ENCODE measurements at regions not wholly inside any gene's neighbourhood (a gene's known extent, or its start where the extent isn't known, plus 50 kb on each side); places are given as distances from the start of the nearest gene placed in this dataset.

GRCh38 chr4:127139788-127140286, 492.9 kb upstream of the INTU start:
- intact Hi-C loops (cut with DNase I), result no loop called here

GRCh38 chr4:127140306-127140705, 492.5 kb upstream of the INTU start:
- intact Hi-C loops (cut with DNase I), result no loop called here
- no peak for DNase-seq

More at GRCh38 chr4:127139788-127140286, 492.9 kb upstream of the INTU start:
- DNase-seq, result no peak

GRCh38 chr4:127141856-127142255, 490.9 kb upstream of the INTU start:
- intact Hi-C loops (cut with DNase I), result no loop called here
- no peak for DNase-seq

GRCh38 chr4:127143460-127144195, 489.1 kb upstream of the INTU start:
- no peak for DNase-seq
- intact Hi-C loops (cut with DNase I), result no loop called here

DNA sequence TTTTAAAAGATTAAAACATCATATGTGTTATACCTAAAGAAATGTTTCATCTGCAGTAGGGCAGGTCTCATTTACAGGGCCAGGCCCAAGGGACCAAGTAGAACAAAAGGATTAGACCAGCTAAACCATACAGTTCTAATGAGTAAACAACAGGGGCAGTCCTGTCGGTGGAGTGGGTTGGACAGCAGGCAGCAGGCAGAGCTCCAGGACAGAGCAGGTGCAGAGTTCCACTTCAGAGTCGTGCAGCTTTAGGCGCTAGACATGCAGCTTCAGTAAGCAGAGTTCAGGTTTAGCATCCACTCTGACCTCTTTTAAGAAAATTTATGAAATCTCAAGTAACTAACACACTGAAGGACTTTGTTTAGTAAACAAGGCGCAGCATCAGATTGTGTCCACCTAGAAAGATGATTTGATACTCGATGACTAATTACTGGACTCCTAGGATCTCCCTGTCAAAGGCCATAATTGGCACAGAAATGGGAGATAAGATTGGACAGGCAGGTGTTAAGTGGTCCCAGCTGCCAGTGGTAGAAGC, 487.7 kb upstream of the INTU start:
- intact Hi-C loops (cut with DNase I), result no loop called here
- no peak for DNase-seq

DNA sequence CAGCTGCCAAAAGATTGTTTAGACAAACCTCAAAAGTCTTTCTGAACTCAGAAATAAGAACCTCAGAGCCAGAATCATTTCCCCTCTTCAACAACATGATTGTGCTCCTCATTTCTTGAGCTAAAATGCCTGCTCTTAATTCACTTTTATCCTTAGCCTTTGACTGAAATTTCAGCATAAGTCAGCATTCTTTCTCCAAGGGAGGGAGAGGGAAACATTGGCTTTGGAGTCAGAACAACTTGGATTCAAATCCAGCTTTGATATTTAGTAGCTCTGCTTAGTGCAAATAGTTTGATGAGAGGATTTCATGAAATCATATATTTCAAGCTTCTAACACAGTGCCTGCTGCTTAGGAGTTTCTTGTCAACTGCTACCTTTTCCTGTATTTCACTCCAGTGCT, 484.6 kb upstream of the INTU start:
- intact Hi-C loops (cut with DNase I), result no loop called here
- DNase-seq, result no peak

DNA sequence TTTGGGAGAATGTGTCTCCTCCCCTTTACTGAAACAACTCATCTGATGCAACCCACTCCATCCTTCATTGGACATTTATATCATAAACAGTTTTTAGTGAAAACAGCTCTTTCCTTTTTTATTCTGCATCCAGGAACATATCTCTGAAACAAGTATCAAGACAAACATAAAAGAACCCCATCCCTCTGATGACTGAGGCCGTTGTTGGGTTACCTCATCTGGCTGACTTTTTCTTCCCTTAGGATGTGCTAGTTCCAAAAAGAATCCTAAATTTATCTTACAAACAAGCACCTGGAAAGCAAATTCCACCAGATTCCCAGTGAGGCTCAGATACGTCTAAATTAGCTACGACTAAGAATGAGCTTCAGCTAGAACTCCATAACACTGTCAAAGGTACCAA, 483.7 kb upstream of the INTU start:
- no peak for DNase-seq
- intact Hi-C loops (cut with DNase I), result no loop called here

- DNase-seq, result no peak
- intact Hi-C loops (cut with DNase I), result no loop called here
Measured at GRCh38 chr4:127151941-127152340, 480.8 kb upstream of the INTU start.

DNA sequence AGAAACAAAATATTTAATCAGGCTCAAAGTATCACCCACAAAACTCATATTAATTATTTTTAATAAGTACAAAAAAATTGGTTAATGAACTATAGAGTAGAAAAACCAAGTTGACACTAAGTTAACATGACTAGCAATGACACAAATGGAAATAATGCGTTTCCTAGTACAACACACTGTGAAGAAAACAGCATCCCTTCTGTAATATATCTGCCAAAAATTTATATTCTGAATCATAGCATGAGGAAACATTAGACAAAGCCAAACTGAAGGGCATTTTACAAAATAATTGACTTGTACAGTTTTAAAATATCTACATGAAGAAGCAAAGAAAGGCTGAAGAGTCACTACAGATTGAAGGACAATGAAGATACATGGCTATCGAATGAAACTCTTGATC, 477.6 kb upstream of the INTU start:
- DNase-seq, result no peak
- intact Hi-C loops (cut with DNase I), result no loop called here

DNA sequence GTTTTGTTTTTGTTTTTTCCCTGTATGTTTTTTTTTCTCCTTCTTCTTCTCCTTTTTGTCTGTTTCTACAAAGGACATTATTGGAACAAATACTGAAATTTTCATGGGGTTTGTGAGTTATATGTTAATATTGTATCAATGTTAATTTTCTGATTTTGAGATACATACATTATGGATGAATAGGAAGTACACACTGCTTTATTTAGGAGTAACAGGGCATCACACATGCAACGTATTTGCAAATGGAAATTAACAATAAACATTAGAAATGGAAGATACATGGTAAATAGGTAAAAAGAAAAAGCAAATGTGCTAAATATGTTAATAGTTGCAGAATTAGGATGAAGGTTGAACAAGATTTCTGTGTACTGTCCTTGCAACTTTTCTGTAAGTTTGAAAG, 477.2 kb upstream of the INTU start:
- DNase-seq, result no peak
- intact Hi-C loops (cut with DNase I), result no loop called here

GRCh38 chr4:127162741-127163140, 470.0 kb upstream of the INTU start:
- DNase-seq, result no peak
- intact Hi-C loops (cut with DNase I), result no loop called here

GRCh38 chr4:127165971-127166370, 466.8 kb upstream of the INTU start:
- intact Hi-C loops (cut with DNase I), result no loop called here
- DNase-seq, result no peak

DNA sequence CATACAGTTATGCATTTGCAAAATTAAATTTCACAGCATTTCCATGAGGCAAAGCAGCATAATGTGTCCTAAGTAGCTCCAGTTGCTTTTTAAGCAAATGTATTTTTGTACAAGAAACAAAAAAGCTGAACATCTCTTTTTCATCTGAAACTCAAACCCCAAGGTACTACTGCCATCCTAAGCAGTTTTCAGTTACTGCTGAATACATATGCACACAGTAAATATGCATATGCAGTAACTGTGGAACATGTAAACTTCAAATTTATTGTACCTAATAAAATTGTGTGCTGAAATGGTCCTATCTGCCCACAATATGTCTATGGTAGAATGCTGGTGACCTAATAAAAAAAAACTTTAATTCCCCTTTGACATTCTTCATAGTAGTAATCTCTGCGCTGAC, 458.6 kb upstream of the INTU start:
- no peak for DNase-seq
- intact Hi-C loops (cut with DNase I), result no loop called here

DNA sequence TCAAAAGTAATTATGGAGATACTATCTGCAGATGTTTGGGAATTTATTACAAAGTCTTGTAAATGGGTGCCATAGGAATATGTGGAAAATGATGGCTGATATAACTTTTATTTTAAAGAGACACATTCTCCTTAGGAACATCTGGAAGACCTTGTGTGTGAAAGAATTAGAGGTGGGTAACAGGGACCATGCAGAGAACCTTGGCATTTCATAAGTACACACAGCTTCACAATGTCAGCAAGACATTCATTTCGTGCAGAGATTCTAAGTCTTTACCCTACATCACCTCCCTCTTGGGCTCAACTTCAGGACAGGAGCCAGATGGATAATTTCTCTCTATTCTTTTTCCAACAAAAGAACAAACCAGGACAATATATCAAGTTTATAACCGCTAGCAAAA, 458.1 kb upstream of the INTU start:
- intact Hi-C loops (cut with DNase I), result no loop called here
- DNase-seq, result no peak

DNA sequence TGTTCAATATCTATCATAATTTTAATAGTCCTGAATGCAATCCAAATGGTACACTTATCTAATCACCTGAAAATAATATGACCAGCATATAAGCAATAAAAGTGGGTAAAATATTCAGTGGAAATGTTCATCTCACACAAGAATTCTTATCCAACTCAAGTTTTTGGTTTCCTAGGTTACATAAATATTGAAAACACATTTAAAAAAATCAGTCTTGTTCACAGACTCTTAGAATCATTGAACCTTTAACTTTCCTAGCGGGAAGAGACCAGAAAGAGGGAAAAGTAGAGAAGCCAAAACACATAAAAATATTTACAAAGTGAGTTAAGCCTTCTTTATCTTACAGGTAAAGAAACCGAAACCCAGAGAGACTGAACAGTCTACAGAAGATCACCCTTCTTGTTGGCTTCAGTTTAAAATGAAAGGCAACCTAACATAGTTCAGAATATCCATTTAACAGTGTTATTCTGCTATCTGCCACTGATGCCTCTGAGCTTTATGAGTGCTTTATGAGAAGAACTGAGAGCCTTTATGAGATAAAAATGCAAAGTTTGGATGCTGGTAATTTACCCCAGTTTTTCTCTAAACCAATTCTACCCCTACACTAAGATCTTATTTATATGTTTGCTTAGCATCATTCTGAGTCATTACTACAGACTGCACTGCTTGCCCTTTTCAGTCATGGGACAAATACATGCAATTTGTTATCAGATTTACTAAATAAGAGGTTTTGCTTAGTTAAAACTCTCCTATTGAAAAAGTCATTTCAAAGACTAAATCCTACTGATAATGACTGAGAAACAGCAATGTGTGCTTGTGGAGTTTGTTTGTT, 453.3 kb upstream of the INTU start:
- intact Hi-C loops (cut with DNase I), result no loop called here
- no peak for DNase-seq

GRCh38 chr4:127181001-127181400, 451.8 kb upstream of the INTU start:
- intact Hi-C loops (cut with DNase I), result no loop called here
- DNase-seq, result no peak

GRCh38 chr4:127182687-127183086, 450.1 kb upstream of the INTU start:
- intact Hi-C loops (cut with DNase I), result no loop called here
- DNase-seq, result no peak

DNA sequence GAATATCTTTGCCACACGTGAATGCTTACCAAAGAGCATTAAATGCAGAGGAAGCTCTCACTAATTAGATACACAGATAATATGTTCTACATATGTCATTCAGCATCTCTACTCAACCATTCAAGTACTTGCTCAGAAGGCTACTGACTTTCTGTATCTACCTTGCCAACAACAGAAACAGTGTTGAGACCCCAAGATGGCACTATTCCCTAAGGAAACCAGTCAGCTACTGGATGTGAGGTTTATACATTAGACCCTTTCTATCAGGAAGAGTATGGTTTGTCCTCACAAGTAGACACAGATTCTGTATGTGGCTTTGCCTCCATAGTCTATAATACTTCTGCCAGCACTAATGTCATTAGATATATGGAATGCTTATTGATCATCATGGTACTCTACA, 443.9 kb upstream of the INTU start:
- intact Hi-C loops (cut with DNase I), result no loop called here
- DNase-seq, result no peak

- intact Hi-C loops (cut with DNase I), result no loop called here
- DNase-seq, result no peak
Measured at GRCh38 chr4:127194281-127194680, 438.5 kb upstream of the INTU start.

DNA sequence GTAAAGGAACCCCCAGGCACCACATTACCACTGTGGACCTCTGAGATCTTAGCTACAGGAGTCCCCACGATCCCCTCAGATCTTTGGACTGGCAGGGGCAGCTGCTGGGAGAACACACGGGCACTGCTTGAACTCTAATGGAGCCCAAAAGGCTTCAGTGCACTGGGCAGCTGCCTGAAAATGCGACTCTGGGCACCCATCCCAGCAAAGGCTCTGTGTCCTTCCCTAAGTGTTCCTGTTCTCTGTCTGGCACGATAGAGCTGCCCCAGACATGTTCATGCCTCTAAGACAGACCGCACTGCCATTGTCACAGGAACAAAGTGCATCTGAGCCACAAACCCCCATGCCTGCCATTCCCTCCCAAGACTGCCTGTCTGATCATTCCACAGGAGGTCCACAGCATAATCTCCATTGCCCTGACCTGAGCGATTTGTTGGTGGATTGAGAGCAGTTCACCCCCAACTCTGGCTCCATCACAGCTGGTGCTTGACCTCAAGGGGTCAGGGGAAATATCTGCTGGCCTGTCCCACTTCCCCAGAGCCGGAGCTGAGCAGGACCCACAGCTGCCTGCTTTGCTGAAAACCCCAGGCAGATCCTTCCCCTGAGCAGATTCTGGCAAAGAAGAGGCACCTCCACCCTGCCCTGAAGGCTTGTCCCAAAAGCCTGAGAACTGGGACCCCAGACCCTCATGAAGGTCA, 436.0 kb upstream of the INTU start:
- peak in 5 of 10 donors; percentile 10 to 61 (median 40) for DNase-seq
- intact Hi-C loops (cut with DNase I), result no loop called here

GRCh38 chr4:127203562-127204200, 429.1 kb upstream of the INTU start:
- no peak for DNase-seq

More at GRCh38 chr4:127203562-127204200, 429.1 kb upstream of the INTU start:
- intact Hi-C loops (cut with DNase I), result no loop called here
